ENCODE measurements at regions not wholly inside any gene's neighbourhood (a gene's known extent, or its start where the extent isn't known, plus 50 kb on each side); places are given as distances from the start of the nearest gene placed in this dataset.

DNA sequence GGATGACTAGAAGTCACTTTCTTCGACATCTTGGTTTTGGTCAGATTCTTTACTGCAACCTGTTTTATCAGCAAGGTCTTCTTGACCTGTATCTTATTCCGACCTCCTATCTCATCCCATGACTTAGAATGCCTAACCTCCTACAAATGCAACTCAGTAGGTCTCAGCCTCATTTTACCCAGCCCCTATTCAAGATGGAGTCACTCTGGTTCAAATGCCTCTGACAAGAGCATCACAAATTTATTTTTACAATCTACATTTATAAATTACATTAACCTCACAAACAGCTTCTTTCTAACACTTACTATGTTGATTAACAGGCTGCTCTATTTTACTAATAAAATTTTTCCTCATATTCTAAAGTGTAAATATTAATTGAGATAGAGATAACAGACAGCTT, 867.0 kb upstream of the CNTN5 start (continued):
- TF ChIP-seq USF2 (IDR thresholded peaks at IDR 0.05; ENCODE audit: borderline replicate concordance, low read depth, low read length) (no peak), ELF1 (IDR thresholded peaks at IDR 0.05) (no peak)

DNA sequence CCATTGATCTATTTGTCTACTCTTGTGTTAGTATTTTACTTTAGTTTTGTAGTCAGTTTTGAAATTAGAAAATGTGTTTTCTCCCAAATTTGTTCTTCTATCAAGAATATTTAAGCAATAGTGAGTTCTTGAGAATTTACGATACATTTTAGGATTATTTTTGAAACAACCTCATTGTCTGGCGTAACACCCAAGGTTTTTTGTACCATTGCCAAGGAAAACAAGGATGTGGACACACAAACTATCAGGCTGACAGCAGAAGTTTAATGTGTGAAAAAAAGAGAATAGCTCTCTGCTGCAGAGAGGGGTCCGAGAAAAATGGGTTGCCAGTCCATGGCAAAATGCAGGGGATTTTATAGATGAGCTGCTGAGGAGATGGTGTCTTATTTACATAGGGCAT, 865.1 kb upstream of the CNTN5 start:
- ChIA-PET POLR2A (no interaction called here), CTCF (no interaction called here)
- no peak overlapping the region for H3K4me3 ChIP-seq (ENCODE audit: low read depth in 2 of 2, low read length in 1 of 2)
- DNase-seq, result no peak
- H3K4me1 ChIP-seq (ENCODE audit: control insufficient read depth in 1 of 2, insufficient read depth in 2 of 2, low read depth in 1 of 2, low read length in 1 of 2), result no peaks in the 10 kb centered on the region
- no peaks in the 10 kb centered on the region for H3K36me3 ChIP-seq (replicated peaks in 1 of 2; ENCODE audit: control insufficient read depth in 1 of 2, insufficient read depth in 2 of 2, low read length in 1 of 2)
- H3K4me2 ChIP-seq, result no peak overlapping the region
- H3K9ac ChIP-seq, result no peak overlapping the region
- H2AFZ ChIP-seq (ENCODE audit: low read depth), result no peak overlapping the region
- H3K27ac ChIP-seq (ENCODE audit: low read depth in 2 of 2, low read length in 1 of 2), result no peak overlapping the region
- no peaks in the 10 kb centered on the region for H3K9me3 ChIP-seq
- H3K27me3 ChIP-seq (ENCODE audit: insufficient read depth), result no peaks in the 10 kb centered on the region
- H3K79me2 ChIP-seq (ENCODE audit: insufficient read depth), result no peaks in the 10 kb centered on the region
- no peaks in the 10 kb centered on the region for H3F3A ChIP-seq (replicated peaks; ENCODE audit: insufficient read depth)
- no peak for TF ChIP-seq TCF12 (IDR thresholded peaks at IDR 0.05)
- TF ChIP-seq USF2 (IDR thresholded peaks at IDR 0.05; ENCODE audit: borderline replicate concordance, low read depth, low read length), result no peak
- no peak for TF ChIP-seq POLR2AphosphoS5 (IDR thresholded peaks at IDR 0.05; ENCODE audit: low read depth, low read length)
- TF ChIP-seq TEAD4 (IDR thresholded peaks at IDR 0.05; ENCODE audit: borderline replicate concordance, insufficient read depth), result no peak
- TF ChIP-seq EP300 (IDR thresholded peaks at IDR 0.05; ENCODE audit: borderline replicate concordance in 1 of 2, low read depth in 1 of 2, low read length in 1 of 2), result no peak
- TF ChIP-seq ELF1 (IDR thresholded peaks at IDR 0.05), result no peak
- TF ChIP-seq NRF1 (IDR thresholded peaks at IDR 0.05; ENCODE audit: low read depth, low read length), result no peak
- no peak for TF ChIP-seq JUND (IDR thresholded peaks at IDR 0.05)
- no peak for TF ChIP-seq USF1 (IDR thresholded peaks at IDR 0.05; ENCODE audit: borderline replicate concordance, low read depth)
- TF ChIP-seq MXI1 (IDR thresholded peaks at IDR 0.05; ENCODE audit: low read depth, low read length), result no peak
- TF ChIP-seq, protein P1, sequence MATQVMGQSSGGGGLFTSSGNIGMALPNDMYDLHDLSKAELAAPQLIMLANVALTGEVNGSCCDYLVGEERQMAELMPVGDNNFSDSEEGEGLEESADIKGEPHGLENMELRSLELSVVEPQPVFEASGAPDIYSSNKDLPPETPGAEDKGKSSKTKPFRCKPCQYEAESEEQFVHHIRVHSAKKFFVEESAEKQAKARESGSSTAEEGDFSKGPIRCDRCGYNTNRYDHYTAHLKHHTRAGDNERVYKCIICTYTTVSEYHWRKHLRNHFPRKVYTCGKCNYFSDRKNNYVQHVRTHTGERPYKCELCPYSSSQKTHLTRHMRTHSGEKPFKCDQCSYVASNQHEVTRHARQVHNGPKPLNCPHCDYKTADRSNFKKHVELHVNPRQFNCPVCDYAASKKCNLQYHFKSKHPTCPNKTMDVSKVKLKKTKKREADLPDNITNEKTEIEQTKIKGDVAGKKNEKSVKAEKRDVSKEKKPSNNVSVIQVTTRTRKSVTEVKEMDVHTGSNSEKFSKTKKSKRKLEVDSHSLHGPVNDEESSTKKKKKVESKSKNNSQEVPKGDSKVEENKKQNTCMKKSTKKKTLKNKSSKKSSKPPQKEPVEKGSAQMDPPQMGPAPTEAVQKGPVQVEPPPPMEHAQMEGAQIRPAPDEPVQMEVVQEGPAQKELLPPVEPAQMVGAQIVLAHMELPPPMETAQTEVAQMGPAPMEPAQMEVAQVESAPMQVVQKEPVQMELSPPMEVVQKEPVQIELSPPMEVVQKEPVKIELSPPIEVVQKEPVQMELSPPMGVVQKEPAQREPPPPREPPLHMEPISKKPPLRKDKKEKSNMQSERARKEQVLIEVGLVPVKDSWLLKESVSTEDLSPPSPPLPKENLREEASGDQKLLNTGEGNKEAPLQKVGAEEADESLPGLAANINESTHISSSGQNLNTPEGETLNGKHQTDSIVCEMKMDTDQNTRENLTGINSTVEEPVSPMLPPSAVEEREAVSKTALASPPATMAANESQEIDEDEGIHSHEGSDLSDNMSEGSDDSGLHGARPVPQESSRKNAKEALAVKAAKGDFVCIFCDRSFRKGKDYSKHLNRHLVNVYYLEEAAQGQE (IDR thresholded peaks at IDR 0.05; ENCODE audit: low read depth, low read length), result no peak
- TF ChIP-seq, protein P2, sequence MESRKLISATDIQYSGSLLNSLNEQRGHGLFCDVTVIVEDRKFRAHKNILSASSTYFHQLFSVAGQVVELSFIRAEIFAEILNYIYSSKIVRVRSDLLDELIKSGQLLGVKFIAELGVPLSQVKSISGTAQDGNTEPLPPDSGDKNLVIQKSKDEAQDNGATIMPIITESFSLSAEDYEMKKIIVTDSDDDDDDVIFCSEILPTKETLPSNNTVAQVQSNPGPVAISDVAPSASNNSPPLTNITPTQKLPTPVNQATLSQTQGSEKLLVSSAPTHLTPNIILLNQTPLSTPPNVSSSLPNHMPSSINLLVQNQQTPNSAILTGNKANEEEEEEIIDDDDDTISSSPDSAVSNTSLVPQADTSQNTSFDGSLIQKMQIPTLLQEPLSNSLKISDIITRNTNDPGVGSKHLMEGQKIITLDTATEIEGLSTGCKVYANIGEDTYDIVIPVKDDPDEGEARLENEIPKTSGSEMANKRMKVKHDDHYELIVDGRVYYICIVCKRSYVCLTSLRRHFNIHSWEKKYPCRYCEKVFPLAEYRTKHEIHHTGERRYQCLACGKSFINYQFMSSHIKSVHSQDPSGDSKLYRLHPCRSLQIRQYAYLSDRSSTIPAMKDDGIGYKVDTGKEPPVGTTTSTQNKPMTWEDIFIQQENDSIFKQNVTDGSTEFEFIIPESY (IDR thresholded peaks at IDR 0.05; ENCODE audit: borderline replicate concordance, low read depth), result no peak
- TF ChIP-seq IRF3 (IDR thresholded peaks at IDR 0.05; ENCODE audit: low read depth, low read length), result no peak
- no peak for TF ChIP-seq SIN3A (IDR thresholded peaks at IDR 0.05; ENCODE audit: borderline replicate concordance, low read depth, low read length)
- no peak for TF ChIP-seq MEF2A (IDR thresholded peaks at IDR 0.05; ENCODE audit: borderline replicate concordance, low read depth)
- WGBS (ENCODE audit: low lambda C conversion rate), result 31% methylated on average over 3 of the region's 3 CpGs
- no peaks in the 10 kb centered on the region for H3K9me2 ChIP-seq
- no peaks in the 10 kb centered on the region for H4K20me1 ChIP-seq (ENCODE audit: insufficient read depth)

Measured in SK-N-SH (cell line).